Embryonic facial prominence (tissue), 1 donor: ENCODE measurements at regions not wholly inside any gene's neighbourhood (a gene's known extent, or its start where the extent isn't known, plus 50 kb on each side); places are given as distances from the start of the nearest gene placed in this dataset.

Experiments used
- DNase-seq: peaks from one replicate; pipeline ENCODE4 v3.0.0-alpha.2; 2016; ENCODE audit errors: extremely low spot score

DNA sequence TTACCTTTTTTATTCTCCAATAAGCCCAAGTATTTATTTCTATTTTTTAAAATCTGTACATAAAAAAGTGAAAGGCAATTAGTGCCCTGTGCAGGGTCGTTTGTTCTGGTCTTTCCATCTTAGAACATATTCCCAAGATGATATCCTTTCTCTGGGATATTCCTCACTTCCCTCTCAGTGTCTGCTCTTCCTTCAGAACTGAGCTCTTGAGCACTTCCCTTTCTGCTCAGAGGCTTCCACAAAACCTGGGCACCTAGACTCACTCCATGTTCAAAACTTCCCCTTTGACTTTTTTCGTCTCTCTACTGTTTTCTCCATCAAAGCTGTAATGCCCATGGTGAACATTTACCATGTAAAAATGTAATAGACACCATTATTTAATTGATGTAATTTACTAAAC, 296.5 kb upstream of the TCF4 start:
- no peak for DNase-seq

DNA sequence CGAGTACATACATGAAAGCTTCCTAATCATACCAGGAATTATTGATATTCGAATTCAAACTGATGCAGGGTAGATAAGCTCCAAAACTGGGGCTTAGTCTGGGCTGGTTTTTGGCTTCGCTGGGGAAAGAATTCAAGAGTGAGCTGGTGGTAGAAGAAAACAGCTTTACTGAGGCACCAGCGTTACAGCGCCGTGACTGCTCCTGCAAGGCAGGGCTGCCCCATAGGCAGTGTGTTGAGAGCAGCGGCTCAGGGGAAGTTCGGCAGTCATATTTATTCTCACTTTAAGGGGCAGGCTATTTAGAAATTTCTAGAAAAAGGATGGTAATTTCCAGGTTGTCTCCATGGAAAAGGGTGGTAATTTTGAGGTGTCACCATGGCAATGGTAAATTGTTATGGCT, 292.6 kb upstream of the TCF4 start:
- DNase-seq: no peak

DNA sequence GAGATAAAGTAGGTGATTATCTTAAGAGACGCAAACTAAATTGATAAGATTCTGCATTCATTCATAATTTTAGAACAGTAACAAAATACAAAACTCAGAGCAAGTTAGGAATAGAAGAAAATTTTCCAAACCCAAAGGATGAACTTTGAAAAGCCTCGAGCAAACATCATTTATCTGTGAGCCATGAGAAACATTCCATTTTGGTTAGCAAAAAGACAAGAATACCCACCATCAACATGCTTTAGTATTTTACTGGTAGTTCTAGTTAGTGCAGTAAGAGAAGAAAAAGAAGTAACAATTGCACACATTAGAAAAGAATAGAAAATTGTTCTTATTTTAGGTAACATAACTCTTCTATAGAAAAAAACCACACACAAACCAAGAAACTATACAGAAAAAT, 291.3 kb upstream of the TCF4 start:
- DNase-seq: no peak

DNA sequence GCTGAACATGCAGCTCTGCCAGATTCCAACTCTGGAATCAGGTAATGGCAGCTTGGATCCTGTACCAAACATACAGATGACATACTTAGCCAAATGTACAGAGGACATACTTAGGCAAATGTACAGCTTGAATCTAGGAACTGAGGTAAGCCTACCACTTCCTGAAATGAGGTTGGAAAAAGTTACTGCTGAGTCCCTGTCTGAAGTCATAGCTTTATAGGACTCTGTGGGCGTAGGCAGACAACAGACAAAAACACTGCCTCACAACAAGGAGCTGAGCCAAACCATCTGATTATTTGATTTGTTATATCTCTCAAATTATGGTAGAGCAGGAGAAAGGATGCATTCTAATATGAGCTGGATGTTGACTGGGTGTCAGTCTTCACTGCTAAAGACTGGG, 290.2 kb upstream of the TCF4 start:
- no peak for DNase-seq

DNA sequence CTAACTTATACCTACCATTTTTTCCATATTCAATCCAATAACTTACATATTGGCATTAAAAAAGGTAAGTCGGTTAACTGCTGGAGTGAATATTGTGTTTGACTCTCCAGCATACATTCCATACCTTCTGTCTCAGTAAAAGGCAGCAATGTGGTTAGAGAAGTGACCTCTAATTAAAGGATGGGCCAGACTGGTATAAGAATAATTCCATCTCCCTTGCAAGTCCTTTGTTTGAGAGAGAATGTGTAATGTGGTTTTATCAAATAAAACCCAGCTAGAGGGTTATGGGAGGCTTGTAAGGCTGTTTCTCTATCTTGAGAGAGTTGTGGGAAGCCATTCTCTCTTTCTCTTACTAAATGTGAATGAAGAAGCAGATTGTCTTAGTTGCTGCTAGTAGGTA, 289.3 kb upstream of the TCF4 start:
- DNase-seq: no peak

DNA sequence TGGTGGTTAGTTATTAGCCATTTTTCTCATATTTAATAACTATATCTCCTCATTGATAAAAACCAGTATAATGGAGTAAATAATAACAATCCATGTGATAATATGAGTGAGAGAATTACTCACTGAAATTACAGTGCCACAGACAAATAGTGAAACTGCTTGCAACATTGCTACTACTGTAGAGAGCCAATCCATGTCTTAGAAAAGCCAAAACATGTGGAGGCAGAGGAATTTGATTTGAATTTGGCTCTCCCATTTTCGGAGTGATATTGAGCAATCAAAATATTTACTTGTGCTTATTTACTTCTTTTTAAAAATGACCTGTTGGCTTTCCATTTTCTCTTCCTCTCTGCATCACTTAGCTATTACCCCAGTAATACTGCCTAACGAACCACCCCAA, 288.3 kb upstream of the TCF4 start:
- DNase-seq: no peak

DNA sequence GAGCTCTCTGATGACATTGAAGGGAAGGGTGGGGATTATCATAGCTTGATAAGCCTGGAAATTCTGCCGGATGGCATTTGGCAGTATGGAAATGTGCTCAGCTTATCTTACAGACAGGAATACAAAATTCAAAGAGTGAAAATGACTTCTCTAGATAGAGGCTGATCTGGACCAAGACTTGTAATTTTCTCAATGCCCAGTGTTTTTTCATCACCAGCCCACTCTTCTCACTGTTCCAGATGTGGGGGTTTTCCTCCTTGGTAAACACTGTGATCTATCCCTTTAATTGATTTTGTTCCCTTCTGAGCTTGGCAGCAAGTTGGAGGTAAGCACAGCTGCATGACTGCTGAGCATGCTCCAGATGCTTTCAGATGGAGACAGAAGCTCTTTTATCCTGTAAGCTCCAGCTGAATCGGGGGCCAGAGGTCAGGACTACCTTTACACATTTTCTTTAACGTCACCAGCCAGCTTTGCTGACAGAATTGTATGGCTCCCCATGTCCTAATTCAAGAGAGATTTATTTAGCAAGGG, 287.4 kb upstream of the TCF4 start:
- DNase-seq: no peak

DNA sequence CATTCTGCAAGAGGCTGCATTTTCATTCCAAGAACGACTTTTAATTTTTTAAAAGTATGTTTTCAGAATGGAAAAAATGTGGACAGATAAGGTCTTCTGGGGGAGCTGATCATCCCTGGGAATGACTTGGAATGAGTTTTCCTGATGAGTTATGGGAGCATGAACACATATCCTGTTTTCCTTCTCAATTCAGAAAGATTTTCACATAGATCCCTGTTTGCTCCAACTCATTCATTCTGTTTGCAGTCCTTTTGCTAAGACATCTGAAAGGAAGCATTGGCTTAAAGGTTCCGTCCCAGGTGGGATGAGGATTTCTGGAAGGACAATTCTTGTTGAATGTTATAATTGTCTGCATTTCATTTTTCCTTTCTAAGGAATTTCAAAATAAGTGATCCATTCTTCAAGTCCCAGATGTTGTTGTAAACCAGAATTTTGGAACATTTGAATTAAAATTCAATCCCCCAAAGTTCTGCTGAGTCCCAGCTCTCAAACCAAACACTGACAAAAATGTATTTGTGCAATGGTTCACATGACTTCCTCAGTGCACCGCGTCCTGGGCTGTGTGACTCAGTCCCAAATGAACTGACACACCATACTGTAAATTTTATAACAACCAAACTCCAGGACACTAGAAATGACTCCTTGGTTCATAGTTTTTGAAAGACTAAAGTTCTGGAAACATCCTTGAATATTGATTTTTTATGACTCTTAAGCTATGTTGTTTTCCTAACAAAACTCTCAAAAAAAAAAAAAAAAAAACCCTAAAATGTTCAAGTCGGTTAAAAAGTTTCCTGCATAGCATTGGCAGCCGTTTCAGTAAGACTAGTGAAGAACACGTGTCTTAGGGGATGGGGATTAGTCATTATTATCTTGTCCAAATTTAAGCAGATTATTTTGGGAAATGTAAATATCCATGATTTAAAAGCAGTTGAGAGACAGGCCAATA, 281.8 kb upstream of the TCF4 start:
- no peak for DNase-seq

DNA sequence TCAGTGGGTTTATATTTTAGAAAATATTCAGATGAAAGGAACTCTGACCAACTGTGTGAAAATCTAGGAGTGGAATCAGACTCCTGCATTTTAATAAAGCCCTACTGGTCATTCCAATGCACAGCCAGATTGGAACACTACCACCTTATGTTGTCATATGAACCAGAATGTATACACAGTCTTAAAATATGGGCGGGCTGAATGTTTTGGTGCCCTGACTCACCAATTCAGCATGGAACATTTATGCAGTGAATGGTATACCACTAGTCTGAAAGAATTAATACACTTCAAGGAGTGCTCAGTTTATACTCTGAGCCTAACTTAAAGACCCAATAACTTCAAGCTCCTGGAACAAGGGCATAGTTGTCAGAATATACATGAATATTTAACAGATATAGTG, 280.9 kb upstream of the TCF4 start:
- no peak for DNase-seq

DNA sequence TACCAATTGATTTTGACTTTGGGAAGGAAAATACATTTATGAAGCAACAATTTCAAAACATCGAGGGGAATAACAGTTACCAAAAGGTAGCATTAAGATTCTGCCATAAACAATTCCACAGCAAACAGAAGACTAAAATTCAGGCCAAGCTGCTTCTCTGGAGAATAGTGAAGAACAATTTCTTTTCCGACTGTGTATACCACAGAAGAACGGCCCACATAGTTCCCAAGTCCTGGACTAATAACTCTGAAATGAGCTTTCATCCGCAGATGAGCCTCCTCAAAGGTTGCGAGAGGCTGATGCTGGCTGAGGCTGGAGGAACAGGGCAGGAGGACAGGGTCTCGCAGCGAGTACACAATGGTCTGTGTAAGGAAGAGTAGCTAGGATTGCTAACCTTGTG, 278.9 kb upstream of the TCF4 start:
- no peak for DNase-seq

DNA sequence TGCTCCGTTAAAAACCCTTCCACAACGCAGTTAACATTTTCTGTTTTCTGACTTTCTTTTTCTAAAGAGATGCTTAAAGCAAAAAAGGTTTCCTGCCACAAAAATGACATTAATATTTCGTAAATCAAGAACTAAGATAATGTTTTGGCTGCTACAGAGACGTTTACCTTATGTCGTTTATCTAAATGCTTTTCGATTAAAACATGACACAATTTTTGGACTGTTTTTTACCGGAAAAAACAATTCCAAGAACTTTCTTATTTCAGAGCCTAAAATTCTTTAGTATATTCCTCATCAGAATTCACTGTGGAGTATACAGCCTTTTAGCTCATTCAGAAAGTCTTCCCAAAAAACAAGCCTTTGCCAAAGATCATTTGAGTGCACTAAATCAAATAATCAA, 278.0 kb upstream of the TCF4 start:
- DNase-seq: no peak

DNA sequence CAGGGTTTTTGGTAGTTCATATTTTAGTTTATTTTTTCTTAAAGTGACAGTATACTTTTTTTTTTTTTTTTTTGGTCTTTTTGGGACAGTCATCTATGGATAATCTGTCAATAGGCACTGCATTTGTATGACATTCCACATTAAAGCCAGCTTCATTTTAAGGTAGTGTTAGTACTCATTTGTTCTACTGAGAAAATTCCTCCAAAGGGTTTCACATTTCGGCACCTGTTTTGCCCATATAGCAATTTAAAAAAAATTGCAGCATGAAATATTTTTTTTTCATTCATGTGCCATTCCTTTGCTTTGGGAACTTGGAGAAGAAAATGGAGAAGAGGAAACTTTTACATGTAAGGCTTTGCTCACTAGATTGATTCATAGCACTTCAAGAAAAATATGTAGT, 276.3 kb upstream of the TCF4 start:
- DNase-seq: no peak

DNA sequence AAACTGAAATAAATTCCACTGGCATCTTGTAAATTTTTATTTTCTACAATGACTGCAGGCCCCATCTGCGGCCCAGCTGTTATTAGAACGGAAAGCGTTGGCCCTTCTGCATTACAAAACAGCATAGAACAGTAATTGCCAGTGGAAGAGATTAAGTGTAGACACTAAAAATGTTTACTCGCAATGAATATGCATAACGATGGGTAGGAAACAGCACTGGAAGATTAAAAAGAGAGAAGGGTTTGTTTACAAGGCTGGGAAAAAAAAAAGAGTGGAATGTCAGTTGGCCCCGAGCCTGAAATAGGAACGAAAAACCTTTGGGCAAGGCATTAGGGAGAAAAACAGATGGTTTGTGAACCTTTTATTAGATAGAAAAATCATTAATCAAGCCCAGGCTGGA, 275.9 kb upstream of the TCF4 start:
- no peak for DNase-seq

DNA sequence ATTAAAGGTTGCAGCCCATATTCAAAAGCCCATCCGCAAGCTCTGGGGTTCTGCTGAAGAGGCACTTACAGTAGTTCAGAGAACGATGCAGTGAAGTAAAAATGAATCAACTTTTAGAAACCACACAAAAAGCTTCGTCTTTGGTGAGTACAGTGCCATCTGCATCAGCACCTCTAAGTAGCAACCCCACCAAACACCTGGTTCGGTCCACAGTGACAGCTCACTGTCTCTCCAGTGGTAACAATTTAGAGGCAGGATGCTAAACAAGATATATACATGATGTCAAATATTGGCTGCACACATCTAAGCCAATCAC, 275.4 kb upstream of the TCF4 start:
- DNase-seq: no peak

DNA sequence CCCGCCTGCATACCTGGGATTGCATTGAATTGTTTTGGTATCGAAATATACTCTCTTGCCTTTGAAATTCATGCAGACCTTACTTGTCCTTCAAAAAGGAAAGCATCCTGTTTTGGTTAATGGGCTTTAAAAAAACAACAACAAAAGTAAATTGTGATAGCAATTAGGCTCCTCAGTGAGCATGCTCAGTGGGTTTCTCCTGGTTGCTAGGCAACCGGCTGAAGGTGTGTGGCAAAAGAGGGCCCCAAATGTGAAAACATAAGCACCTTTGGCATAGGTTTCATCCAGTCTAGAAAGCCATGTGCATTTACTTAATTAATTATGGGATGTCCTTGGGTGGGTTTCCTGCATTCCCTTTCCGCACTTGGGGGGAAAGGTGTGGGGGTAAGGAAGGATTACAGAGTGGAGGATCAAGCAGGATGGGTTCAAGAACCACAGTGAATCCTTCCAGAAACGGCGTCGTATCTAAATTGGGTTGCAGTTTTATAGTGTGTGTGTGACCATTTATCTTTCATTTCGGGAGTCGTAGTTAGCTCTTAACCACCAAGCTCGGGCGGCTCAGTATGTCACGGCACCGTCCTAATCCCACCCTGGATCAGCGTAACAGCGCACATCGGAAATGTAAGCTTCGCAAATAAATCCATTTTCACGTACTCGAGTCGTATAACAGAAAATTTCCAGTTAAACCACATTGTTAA, 274.9 kb upstream of the TCF4 start:
- DNase-seq: no peak

DNA sequence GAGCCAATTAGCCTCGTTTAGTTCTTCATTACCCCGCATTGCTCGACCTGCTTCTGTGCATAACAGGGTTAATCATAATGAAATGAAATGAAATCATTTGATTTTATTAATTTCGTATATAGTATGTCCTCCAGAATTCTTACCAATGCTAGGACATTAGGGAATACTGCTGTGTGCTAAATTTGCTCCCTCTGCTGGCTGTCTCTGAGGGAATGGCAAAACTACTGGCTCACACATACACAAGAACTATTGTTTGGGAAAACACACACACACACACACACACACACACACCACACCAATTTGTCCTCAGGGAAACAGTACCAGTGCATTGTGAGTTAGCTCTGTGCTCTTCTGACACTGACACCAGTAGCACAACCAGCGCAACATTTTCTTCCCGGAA, 273.3 kb upstream of the TCF4 start:
- DNase-seq: no peak

DNA sequence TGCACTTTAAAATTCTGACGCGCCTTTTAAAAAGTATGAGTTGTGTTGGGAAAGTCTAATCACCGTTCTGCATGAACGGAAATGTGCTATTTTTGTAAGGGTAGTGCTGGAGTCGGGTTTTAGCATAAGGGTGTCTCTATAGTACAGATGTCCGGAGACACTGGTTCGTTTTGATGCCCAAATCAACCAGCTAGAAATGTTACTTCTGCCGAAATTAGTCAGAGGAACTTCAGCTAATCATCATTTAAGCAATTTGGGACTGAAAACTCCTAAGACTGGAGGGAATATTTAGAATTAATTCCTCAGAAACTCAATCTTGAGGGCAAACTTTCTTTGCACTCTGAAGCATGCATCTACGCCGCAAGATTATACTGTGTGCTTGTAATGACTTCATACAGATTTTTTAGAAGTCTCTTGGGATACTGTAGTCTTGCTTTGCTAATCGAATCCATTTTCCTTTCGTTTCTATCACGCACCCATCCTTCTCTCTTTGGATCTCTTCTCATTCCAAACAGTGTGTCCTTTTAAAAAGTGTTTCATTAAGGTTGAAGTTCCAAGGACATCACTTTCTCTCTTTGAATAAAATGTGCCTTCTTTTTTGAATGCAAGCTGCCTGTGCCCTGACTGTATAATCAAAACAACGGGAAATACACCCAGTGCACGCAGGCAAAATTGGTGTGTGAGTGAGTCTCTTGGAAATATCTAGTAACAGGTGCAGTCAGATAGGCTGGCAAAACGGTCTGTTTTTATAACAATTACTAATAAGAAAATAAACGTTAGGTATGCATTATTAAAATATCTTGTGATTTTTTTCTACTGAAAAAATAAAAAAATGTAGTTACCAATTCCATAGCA, 270.9 kb upstream of the TCF4 start:
- no peak for DNase-seq

DNA sequence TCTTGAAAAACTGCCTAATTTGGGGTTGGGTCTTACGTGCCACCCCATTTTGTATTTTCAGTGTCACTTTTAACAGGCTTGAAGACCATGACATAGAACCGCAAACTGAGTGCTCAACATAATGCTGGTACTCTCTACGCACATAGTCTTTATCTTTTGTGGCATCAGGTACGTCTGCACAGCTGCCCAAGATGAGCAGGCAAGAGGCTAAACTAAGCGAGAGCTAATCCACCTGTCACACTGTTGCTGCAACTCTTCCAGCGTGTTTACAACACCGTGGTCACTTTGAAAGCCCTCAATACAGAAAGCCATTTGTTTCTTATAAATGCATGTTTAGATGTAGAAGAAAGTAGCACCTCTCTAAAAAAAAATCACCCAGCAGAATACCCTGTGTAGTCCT, 270.0 kb upstream of the TCF4 start:
- no peak for DNase-seq

DNA sequence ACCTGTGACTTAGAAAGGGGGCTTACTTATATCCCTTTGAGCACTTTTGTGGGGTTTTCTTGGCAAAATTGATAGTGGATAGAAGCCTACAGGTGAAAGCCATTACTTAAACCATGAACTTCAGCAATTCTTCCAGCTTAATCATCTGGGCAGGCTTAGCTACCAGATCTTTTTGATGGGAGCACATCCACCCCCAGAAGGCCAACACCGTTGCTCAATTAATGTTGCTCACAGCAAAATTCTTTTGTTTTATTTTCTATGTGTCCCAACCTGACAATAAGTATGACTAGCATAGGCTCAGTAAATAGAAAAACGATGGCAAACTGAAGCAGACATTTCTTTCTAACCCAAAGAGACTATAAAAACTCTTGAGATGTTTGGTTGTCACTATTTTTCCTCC, 269.4 kb upstream of the TCF4 start:
- no peak for DNase-seq

DNA sequence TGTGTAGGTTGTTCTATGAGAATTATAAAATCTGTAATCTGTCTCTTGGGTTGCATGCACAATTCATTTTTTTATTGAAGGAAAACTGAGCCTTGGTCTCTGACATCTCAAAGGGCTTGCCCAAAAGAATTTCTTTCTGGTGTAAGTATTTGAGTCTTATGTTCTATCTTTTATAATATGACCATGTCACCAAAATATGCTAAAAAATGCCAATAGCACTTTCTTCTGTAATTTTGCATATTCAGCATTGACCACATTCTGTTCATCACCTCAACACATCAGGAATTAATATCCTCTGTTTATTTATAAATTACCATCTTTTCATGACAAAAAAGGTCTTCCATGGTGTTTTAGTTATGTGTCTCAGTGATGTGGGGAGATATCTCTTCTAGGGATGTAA, 268.7 kb upstream of the TCF4 start:
- no peak for DNase-seq

DNA sequence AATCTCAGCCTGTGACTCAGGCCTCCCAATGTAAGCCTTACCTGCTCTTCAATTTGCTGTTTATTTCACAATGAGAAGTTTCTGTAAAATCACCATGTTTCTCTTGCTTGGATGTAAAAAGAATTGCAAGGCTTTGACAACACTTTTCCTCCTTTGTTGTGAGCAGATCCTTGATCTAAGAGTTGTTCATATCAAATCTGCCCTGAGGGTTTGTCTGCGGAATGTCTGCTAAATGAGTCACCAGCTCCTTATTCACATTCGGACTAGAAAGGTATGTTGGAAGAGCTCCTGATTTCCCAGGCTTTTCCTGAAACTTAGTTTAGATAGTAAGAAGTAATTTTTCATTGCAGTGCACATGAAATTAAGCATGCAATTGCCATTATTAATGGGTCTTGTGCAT, 268.2 kb upstream of the TCF4 start:
- DNase-seq: no peak

DNA sequence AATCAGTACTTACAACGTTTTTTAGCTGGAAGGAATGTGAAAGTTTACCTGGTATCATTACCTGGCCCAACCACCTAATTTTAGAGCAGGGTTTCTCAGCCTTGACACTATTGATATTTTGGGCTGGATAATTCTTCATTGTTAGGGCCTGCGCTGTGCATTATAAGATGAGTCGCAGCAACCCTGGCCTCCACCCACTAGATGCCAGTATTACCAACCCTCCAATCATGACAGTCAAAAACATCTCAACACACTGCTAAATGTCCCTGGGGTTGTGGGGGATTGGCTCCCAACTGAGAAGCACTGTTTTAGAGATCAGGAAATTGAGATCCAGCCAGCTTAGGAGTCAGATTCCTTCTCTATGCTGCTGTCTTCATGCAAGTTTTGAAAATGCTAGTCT, 265.3 kb upstream of the TCF4 start:
- no peak for DNase-seq
